ENCODE measurements at regions not wholly inside any gene's neighbourhood (a gene's known extent, or its start where the extent isn't known, plus 50 kb on each side); places are given as distances from the start of the nearest gene placed in this dataset.

DNA sequence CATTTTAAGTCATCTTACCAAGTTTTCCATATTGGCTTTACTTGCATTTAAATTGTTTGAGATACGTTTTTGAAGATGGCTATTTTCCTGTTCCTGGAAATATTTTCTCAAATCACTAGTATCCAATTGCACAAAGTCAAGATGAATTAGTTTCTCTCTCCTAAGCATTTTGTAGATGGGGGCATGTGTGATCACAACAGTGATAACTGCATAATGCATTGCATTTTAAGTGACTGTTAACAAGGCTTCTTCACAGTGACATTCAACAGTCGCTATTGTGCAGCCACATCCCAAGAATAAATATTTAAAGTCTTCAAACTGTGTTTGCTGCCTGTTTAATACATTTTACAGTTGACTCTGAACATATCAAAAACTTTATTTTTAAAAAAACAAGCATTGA lies 694.2 kb upstream of the CDH7 start:
- Mint-ChIP-seq H3K27ac (ENCODE audit: unreplicated experiment) (no peak overlapping the region), H3K4me3 (ENCODE audit: unreplicated experiment) (no peak overlapping the region), H3K9me3 (ENCODE audit: unreplicated experiment) (peaks cover 22% of the 10 kb centered on the region), H3K36me3 (ENCODE audit: unreplicated experiment) (no peaks in the 10 kb centered on the region), H3K4me1 (ENCODE audit: unreplicated experiment) (no peaks in the 10 kb centered on the region), H3K27me3 (ENCODE audit: unreplicated experiment) (no peaks in the 10 kb centered on the region)
- DNase-seq (ENCODE audit: extremely low spot score, unreplicated experiment) = no peak
- TF ChIP-seq CTCF (IDR thresholded peaks at IDR 0.05) = no peak

- H3K9me3 Mint-ChIP-seq (ENCODE audit: unreplicated experiment) = no peaks in the 10 kb centered on the region
- no peak for DNase-seq (ENCODE audit: extremely low spot score, unreplicated experiment)
- H3K27ac Mint-ChIP-seq (ENCODE audit: unreplicated experiment) = no peak overlapping the region
- TF ChIP-seq CTCF (IDR thresholded peaks at IDR 0.05) = no peak
- H3K27me3 Mint-ChIP-seq (ENCODE audit: unreplicated experiment) = no peaks in the 10 kb centered on the region
- no peak overlapping the region for H3K4me3 Mint-ChIP-seq (ENCODE audit: unreplicated experiment)
- no peaks in the 10 kb centered on the region for H3K36me3 Mint-ChIP-seq (ENCODE audit: unreplicated experiment)
- no peaks in the 10 kb centered on the region for H3K4me1 Mint-ChIP-seq (ENCODE audit: unreplicated experiment)
These were observed 701.2 kb upstream of the CDH7 start for GRCh38 chr18:65049586-65049985.

- no peak for DNase-seq (ENCODE audit: extremely low spot score, unreplicated experiment)
- Mint-ChIP-seq H3K27me3 (ENCODE audit: unreplicated experiment) (no peaks in the 10 kb centered on the region), H3K4me3 (ENCODE audit: unreplicated experiment) (no peak overlapping the region), H3K9me3 (ENCODE audit: unreplicated experiment) (peaks cover 4% of the 10 kb centered on the region), H3K4me1 (ENCODE audit: unreplicated experiment) (no peaks in the 10 kb centered on the region), H3K27ac (ENCODE audit: unreplicated experiment) (no peak overlapping the region), H3K36me3 (ENCODE audit: unreplicated experiment) (no peaks in the 10 kb centered on the region)
- no peak for TF ChIP-seq CTCF (IDR thresholded peaks at IDR 0.05)
These were observed 711.2 kb upstream of the CDH7 start for GRCh38 chr18:65039578-65039977.

DNA sequence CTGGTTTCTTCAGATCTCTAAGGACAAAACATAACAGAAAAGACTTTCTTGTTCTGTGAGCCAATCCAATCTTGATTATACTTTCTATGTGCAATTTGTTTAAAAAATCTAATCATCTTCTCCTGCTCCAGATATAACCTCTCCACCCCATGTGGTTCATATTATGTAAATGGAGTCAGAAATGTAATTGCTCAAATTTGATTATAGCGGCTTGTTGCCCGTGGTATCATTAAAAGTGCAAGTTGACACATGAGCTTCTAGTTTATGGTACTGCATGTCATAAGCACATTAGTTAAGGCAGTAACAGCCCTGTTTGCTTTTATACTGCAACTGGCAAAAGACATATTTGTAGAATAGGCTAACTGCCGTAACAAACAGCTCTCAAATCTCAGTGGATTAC lies 715.1 kb upstream of the CDH7 start:
- no peaks in the 10 kb centered on the region for H3K36me3 Mint-ChIP-seq (ENCODE audit: unreplicated experiment)
- H3K27me3 Mint-ChIP-seq (ENCODE audit: unreplicated experiment) = no peaks in the 10 kb centered on the region
- no peaks in the 10 kb centered on the region for H3K4me1 Mint-ChIP-seq (ENCODE audit: unreplicated experiment)

GRCh38 chr18:65025756-65026155 lies 725.1 kb upstream of the CDH7 start:
- no peak for TF ChIP-seq CTCF (IDR thresholded peaks at IDR 0.05)
- H3K4me3 Mint-ChIP-seq (ENCODE audit: unreplicated experiment) = no peak overlapping the region
- no peaks in the 10 kb centered on the region for H3K27me3 Mint-ChIP-seq (ENCODE audit: unreplicated experiment)
- no peak overlapping the region for H3K27ac Mint-ChIP-seq (ENCODE audit: unreplicated experiment)
- no peak for DNase-seq (ENCODE audit: extremely low spot score, unreplicated experiment)
- H3K36me3 Mint-ChIP-seq (ENCODE audit: unreplicated experiment) = no peaks in the 10 kb centered on the region
- peaks cover 19% of the 10 kb centered on the region for H3K9me3 Mint-ChIP-seq (ENCODE audit: unreplicated experiment)
- H3K4me1 Mint-ChIP-seq (ENCODE audit: unreplicated experiment) = no peaks in the 10 kb centered on the region

More for the DNA sequence above, 715.1 kb upstream of the CDH7 start:
- no peak for DNase-seq (ENCODE audit: extremely low spot score, unreplicated experiment)
- H3K4me3 Mint-ChIP-seq (ENCODE audit: unreplicated experiment) = no peak overlapping the region
- no peaks in the 10 kb centered on the region for H3K9me3 Mint-ChIP-seq (ENCODE audit: unreplicated experiment)
- H3K27ac Mint-ChIP-seq (ENCODE audit: unreplicated experiment) = no peak overlapping the region
- TF ChIP-seq CTCF (IDR thresholded peaks at IDR 0.05) = no peak

Measured in osteocyte (in vitro differentiated cells).